ES-I3 (cell line): ENCODE measurements at regions not wholly inside any gene's neighbourhood (a gene's known extent, or its start where the extent isn't known, plus 50 kb on each side); places are given as distances from the start of the nearest gene placed in this dataset.

Source experiments
- H3K36me3 ChIP-seq: 2 replicates; pipeline ENCODE4 v1.6.1; 2013; ENCODE audit warnings: mild to moderate bottlenecking, low read length, control low read depth, moderate library complexity; ENCODE audit not compliant: insufficient read depth
- H3K4me1 ChIP-seq: 2 replicates; pipeline ENCODE4 v1.6.1; 2013; ENCODE audit warnings: mild to moderate bottlenecking, control low read depth, low read length; ENCODE audit not compliant: insufficient read depth
- H3K9ac ChIP-seq: 2 replicates; pipeline ENCODE4 v1.6.1; 2013; ENCODE audit warnings: low read depth, mild to moderate bottlenecking, low read length, moderate library complexity
- H3K9me3 ChIP-seq: 2 replicates; pipeline ENCODE4 v1.6.1; 2013; ENCODE audit warnings: mild to moderate bottlenecking, low read length, moderate library complexity; ENCODE audit not compliant: control insufficient read depth, insufficient read depth

DNA sequence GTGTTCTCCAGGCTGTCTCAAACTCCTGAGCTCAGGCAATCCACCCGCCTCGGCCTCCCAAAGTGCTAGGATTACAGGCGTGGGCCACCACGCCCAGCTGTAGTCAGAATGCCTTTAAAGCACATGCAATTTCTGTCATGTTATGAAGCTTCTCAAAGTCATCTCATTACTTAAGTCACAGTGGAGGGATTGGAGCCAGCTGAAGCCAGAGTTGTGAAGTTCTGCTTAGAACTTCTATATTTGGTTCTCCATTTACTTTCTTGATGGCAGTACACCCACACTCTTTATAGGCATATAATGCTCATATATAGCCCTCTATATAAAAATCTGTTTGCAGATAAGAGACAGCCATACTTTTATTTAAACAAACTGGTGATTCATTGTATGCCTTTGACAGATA, 68.8 kb upstream of the CWC22 start:
- Histone ChIP-seq H3K9ac (no peak overlapping the region), H3K36me3 (no peaks in the 10 kb centered on the region), H3K9me3 (0 out of 2 replicates have a peak, but pooled peaks cover 2% of the 10 kb centered on the region), H3K4me1 (peaks cover 5% of the 10 kb centered on the region; the same call in 1 of the 2 replicates)

DNA sequence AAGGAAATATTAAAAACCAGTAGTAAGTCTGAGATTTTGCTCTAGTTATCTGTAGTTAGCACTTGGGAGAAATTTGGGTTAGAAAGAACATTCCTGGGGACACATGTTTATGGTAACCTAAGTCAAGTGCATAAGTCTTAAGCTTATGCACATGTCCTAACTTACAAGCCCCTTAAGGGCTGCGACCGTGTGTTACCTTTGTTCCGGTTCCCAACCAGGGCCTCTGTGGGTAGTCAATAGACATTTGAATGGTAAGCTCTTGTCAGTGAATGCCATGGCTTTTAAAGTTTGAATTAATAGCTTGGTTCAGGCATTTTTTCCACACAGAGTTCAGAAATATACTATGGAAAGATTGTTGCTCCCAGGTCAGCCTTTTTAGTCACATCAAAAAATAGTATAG, 64.7 kb upstream of the CWC22 start:
- Histone ChIP-seq H3K9me3 (peaks cover 9% of the 10 kb centered on the region), H3K4me1 (peaks cover 5% of the 10 kb centered on the region; the same call in 1 of the 2 replicates), H3K9ac (no peak overlapping the region), H3K36me3 (no peaks in the 10 kb centered on the region; the same call in 1 of the 2 replicates)

DNA sequence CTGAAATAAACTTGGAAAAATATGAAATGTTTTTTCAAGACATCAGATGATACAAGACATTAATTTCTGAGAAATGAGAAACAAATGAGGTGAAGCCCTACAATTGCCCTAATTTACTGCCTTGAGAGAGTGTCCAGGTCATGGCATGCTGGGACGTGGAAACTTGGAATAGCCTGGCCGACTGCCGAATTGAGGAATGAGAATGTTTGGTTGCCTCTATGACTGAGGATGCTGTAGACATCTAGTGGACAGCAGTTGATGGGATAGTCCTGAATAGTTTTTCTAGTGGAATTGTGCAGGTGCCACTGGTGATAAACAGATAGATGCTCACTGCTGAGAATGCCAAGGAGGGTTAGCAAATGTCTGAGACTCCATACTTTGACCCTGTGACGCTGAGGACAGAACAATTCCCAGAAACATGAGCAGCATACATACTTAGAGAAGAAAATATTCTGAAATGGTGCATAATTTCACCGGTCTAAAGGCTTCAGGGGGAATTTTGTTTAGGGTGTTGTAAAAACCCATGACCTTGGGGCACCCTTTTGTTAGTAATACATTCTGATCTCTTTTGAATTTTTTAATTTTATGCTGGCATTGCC, 56.5 kb upstream of the CWC22 start:
- Histone ChIP-seq H3K36me3 (no peaks in the 10 kb centered on the region), H3K9me3 (0 out of 2 replicates have a peak, but pooled peaks cover 1% of the 10 kb centered on the region), H3K4me1 (peaks cover 4% of the 10 kb centered on the region; the same call in 1 of the 2 replicates), H3K9ac (no peak overlapping the region)

DNA sequence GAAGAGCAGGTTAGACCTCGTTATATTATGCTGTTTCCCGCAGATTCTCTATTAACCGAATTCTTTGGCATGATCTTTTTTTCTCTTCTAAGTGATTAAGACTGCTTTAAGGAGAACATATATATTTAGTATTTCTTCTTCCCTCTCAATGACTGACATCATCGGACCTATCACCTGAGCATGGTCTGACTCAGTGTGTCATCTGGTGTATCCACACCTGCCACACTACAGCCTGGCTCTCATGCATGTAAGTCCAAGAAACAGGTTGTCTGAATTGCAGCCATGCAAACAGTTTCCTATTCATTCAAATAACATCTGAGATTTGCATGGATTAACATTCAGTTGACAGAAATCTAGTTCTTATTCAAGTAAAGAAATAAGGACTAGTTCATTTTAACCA, 55.1 kb upstream of the CWC22 start:
- Histone ChIP-seq H3K9me3 (no peaks in the 10 kb centered on the region), H3K36me3 (no peaks in the 10 kb centered on the region)

DNA sequence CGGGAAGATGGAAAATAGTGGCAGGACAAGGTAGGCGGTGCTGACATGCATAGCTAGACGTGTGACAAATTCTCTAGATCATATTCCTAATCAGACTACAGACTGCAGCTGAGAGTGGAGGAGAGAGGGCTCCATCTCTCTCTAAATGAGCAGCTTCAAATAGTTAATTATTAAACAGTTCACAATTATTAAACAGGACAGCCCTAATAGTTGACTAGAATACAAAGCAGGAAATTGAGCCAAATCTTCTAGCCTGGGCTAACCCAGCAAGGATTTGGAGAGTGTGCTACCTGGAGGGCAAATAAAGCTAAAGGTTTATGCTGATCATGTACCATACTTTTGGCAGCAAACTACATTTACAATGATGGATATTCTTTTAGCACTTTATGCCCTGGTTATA, 54.4 kb upstream of the CWC22 start:
- no peaks in the 10 kb centered on the region for H3K9me3 ChIP-seq
- H3K36me3 ChIP-seq, result no peaks in the 10 kb centered on the region
- H3K9ac ChIP-seq, result no peak overlapping the region
- peaks cover 24% of the 10 kb centered on the region for H3K4me1 ChIP-seq

More for the DNA sequence above, 55.1 kb upstream of the CWC22 start:
- Histone ChIP-seq H3K9ac (no peak overlapping the region), H3K4me1 (peaks cover 18% of the 10 kb centered on the region)

DNA sequence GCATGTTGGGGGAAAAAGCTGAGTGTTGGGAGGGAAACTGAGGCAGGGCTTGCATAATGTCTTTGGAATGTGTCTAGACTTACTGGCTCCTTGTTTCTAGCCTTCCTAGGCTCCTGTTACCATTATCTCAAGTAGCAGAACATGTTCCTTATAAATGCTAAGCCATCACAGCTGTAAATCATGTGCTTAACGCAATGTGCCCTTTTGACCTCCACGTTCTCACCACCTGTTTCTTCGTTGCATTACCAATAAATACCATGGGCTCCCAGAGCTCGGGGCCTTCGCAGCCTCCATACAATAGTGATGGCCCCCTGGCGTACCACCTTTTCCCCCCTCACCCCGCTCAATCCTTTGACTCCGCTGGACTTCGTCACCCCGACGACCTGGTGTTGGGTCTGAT, 54.0 kb upstream of the CWC22 start:
- H3K36me3 ChIP-seq, result no peaks in the 10 kb centered on the region
- peaks cover 29% of the 10 kb centered on the region for H3K4me1 ChIP-seq
- H3K9ac ChIP-seq, result no peak overlapping the region

DNA sequence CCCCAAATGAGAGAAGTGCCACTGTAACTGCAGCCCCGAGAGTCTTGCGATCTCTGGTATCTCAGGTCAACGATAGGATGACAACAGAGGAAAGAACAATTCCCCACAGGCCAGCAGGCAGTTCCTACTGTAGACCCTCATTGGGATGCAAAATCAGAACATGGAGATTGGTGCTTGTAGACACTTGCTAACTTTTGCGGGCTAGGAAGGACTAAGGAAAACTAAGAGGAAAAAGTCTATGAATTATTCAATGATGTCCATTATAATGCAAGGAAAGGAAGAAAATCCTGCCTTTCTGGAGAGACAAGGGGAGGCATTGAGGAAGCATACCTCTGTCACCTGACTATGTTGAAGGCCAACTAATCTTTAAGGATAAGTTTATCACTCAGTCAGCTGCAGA, 51.9 kb upstream of the CWC22 start:
- H3K36me3 ChIP-seq, result no peaks in the 10 kb centered on the region
- H3K4me1 ChIP-seq, result peaks cover 31% of the 10 kb centered on the region
- no peaks in the 10 kb centered on the region for H3K9me3 ChIP-seq
- H3K9ac ChIP-seq, result no peak overlapping the region

More for the DNA sequence above, 54.0 kb upstream of the CWC22 start:
- H3K9me3 ChIP-seq, result no peaks in the 10 kb centered on the region

DNA sequence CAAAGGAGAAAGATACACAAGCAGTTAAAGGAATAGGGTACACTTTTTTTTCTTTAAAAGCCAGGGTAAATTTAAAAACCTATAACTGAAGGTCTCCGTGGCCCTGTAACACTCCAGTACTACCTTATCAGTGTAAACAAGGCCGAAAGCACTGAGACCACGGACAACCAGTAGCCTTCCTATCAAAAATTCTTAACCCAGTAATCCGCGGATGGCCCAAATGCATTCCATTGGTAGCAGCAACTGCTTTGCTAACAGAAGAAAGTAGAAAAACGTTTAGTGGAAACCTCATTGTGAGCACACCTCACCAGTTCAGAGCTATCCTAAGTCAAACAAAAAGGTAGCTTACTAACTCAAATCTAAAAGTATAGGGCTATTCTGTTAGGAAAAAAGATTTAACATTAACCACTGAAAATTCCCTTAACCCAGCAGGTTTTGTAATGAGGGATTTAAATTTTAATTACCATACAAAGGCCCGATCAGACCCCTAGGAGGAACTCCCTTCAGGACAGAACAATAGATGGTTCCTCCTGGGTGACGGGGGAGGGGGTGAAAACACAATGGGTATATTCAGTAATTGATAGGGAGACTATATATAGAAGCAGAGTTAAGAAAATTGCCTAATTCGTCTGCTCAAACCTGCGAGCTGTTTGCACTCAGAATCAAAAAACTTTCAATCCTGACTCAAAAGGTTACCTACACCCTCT, 50.8 kb upstream of the CWC22 start:
- no peaks in the 10 kb centered on the region for H3K9me3 ChIP-seq
- no peak overlapping the region for H3K9ac ChIP-seq
- H3K36me3 ChIP-seq, result no peaks in the 10 kb centered on the region
- peaks cover 31% of the 10 kb centered on the region for H3K4me1 ChIP-seq
